ENCODE measurements at regions not wholly inside any gene's neighbourhood (a gene's known extent, or its start where the extent isn't known, plus 50 kb on each side); places are given as distances from the start of the nearest gene placed in this dataset.
A peak's percentile ranks its signal among the peaks of the same experiment; 100 is the strongest.
"Not testable (repeated sequence)": the region's sequence is repeated elsewhere in the genome, so short reads cannot be mapped to it uniquely, and the experiment has no call there.

- DNase-seq (ENCODE audit: low read depth), result no peak
These were observed 783.1 kb downstream of the GBE1 start for GRCh38 chr3:80978216-80978969.

DNA sequence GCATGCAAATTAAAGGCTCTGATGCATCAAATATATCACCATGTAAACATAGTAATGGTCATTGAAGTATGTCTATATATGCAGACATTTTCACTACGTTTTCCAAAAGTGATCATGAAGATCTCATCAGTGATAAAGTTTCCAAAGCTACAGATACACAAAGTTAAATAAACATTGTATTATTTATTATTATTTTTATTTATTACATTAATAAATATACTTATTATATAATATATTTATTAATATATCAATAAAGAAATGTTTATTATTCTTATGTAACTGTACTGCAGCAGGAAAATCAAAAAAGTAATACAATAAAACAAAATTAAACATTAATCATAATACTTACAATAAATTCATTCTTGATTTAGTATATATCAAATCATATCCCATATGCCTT, 791.2 kb downstream of the GBE1 start:
- no peak for DNase-seq (ENCODE audit: low read depth)

DNA sequence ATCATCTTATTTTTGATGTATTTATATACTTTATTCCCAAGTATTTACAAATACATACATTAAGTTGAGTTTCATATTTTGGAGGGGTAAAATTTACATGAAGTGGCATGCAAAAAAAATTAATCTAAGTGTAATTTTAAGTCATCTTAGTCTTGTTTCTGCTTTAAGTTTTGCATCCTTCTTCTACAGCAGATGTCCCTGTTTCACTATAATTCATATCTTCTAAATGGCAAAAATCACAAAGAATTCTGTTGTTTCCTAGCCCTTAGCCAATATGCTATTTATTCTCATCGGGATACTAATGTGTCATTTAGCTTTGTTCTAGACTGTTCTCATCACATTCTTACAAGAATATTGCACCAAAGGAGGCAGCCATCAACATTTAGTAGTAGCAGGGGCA, 831.9 kb downstream of the GBE1 start:
- no peak for DNase-seq (ENCODE audit: low read depth)

- no peak for DNase-seq (ENCODE audit: low read depth)
These were observed 846.6 kb downstream of the GBE1 start for GRCh38 chr3:80914854-80915253.

DNA sequence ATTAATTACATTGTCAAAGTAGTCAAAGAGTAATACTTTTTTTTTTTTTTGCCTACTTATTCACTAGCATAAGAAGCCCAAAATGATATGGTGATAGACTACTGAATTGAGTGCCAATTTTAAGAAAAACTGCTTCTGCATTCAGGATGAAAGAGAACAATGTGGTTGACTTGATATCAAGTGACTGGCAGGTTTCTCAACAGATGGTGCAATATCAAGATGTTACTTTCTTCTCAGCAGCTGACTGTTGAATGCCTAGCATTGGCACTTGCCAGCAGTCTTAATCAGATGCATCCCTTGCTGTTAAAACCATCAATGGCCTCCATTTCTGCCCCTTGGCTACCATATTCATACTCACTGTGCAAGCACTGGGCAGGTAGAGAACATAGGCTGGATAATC, 863.2 kb downstream of the GBE1 start:
- DNase-seq (ENCODE audit: low read depth), result no peak

DNA sequence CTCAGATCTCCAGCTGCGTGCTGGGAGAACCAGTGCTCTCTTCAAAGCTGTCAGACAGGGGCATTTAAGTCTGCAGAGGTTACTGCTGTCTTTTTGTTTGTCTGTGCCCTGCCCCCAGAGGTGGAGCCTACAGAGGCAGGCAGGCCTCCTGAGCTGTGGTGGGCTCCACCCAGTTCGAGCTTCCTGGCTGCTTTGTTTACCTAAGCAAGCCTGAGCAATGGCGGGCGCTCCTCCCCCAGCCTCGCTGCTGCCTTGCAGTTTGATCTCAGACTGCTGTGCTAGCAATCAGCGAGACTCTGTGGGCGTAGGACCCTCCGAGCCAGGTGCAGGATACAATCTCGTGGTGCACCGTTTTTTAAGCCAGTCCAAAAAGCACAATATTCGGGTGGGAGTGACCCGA, 864.4 kb downstream of the GBE1 start:
- not testable (repeated sequence) for DNase-seq (ENCODE audit: low read depth)

GRCh38 chr3:80890571-80890970, 870.9 kb downstream of the GBE1 start:
- DNase-seq (ENCODE audit: low read depth), result no peak

DNA sequence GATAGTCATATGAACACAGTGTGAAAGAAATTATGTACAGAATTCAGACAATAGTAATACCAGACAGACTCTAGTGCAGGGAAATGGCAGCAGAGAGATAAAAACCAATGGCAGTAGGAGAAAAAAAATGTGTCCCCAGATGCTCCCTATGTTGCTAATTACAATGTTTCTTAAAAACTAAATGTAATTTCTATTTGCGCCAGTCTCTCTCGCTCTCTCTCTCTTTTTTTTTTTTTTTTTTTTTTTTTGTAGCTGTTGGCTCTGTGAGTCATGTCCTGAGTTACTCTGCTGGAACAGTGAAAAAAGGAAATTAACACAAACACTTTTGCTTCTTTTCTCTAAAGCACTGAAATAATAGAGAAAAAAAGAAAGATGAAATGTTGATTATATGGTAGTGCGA, 871.9 kb downstream of the GBE1 start:
- DNase-seq (ENCODE audit: low read depth), result no peak

- no peak for DNase-seq (ENCODE audit: low read depth)
These were observed 890.9 kb downstream of the GBE1 start for GRCh38 chr3:80870476-80871041.

DNA sequence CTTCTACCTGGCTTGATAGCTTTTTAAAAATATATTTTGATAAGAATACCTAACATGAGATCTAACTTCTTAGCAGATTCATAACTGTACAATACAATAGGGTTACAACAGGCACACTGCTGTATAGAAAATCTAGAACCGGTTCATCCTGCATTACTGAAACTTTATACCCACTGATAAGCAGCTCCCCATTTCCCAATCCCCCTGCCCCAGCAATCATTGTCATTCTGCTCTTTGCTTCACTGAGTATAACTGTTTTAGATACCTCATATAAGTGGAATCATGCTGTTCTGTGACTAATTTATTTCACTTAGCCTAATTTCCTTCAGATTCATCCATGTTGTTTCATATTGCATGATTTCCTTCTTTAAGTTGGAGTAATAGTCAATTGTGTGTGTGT, 906.0 kb downstream of the GBE1 start:
- no peak for DNase-seq (ENCODE audit: low read depth)

DNA sequence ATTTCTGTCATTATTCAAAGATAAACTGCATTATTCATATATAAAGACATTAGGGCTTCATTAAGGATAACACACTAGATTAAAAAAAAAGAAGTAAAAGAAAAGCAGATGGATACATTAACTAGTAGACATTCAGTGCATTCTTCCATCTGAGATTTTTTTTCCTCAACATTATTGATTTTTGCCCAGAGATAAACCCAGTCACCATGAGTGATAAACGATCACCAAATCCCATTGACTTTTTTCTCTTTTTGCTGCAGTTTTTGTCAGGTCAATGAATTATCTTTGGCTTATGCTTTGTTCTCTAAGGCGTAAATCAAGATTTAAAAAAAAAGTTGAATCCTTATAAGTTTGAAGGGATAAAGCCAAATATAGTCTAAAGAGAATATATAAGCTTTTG, 925.0 kb downstream of the GBE1 start:
- DNase-seq (ENCODE audit: low read depth), result no peak

DNA sequence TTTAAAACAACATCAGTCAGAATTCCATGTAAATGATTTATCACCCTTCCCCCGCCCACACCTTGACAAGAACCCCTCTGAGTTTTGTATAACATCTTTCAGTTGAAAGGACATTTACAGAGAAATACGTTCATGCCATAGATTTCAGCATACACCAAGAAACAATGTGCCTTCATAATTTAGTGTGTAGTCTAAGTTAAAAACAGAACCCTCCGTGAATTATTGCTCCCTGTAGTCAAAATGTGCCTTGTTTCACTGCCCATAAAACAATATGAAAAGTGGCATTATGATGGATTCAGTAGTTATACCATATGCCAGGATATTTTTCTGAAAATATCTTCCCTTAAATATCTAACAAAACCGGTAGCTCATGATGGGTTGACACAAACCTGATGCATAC, 953.9 kb downstream of the GBE1 start:
- no peak for DNase-seq (ENCODE audit: low read depth)

- DNase-seq (ENCODE audit: low read depth), result no peak
These were observed 954.8 kb downstream of the GBE1 start for GRCh38 chr3:80806673-80807072.

DNA sequence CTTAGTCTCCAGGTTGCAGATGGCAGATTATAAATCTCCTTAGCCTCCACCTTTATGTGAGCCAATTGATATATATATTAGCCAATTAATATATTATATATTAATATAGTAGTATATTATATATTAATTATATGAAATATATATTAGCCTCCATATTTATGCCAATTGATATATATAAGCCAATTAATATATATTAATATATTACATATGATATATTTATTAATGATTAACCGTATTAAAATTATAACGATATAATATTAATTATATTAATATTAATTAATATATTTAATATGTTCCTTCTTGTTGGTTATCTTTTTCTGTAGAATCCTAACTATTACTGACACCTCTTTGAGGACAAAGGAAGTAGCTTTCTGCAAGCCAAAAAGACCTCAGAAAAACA, 972.5 kb downstream of the GBE1 start:
- no peak for DNase-seq (ENCODE audit: low read depth)

- DNase-seq (ENCODE audit: low read depth), result no peak
These were observed 975.6 kb downstream of the GBE1 start for GRCh38 chr3:80785875-80786274.

DNA sequence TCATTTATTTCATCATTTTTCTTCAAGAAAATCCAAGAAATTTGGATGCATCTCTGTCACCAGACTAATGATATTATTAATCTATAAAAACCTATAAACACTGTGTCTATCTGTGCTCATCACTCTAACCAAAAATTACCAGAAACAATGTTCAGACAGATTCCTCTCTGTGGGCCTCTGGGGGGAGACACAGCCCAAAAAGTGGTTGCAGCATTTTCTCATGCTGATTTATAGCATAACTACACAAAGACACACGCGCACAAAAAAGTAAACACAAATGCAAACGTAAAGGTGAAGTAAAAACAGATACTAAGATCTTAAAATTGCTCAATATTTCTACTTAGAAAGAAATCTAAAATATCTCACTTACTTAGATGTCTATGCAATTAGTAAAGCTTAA, 976.0 kb downstream of the GBE1 start:
- no peak for DNase-seq (ENCODE audit: low read depth)

- peak; percentile 4 for DNase-seq (ENCODE audit: low read depth)
These were observed 990.4 kb downstream of the GBE1 start for GRCh38 chr3:80771085-80771484.

- no peak for DNase-seq (ENCODE audit: low read depth)
These were observed 991.1 kb downstream of the GBE1 start for GRCh38 chr3:80770106-80771074.

- no peak for DNase-seq (ENCODE audit: low read depth)
These were observed 991.8 kb downstream of the GBE1 start for GRCh38 chr3:80769683-80770082.

DNA sequence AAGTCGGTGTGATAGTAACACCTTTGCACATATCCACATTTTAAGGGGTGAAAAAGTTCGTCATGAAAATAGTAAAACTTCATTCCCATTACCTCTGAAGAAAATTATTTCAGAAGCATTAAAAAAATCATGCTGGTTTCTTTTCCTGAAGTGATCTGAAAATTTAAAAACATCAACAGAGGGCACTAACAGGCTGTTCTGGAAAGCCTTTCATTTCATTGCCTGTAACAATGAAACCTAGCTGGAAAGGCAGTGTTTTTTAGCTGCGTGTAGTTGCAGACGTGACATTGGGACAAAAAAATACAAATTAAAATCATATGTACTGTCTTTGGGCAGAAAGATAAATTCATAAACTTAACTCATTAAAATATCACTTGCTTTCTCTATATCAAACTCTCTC, 993.8 kb downstream of the GBE1 start:
- DNase-seq (ENCODE audit: low read depth), result no peak

- DNase-seq (ENCODE audit: low read depth), result no peak
These were observed 987.2 kb upstream of the ROBO1 start for GRCh38 chr3:80754969-80755368.

DNA sequence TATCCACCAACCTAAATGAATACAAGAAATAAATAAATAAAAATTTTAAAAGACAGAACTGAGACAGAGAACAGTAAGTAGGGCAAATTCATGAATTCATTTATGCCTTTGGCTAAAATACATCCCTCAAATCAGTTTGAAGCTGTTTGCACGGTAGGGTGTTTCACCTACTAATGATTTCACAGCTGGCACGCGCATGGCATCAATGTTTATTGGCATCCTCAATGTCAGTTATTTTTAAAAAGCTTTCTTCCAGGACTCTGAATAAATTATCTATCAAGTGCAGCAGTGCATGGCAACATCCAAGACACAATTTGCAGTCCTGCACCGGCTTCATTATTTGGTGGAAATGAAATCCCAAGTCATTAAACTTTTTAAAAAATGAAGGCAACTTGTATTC, 985.2 kb upstream of the ROBO1 start:
- DNase-seq (ENCODE audit: low read depth), result no peak

DNA sequence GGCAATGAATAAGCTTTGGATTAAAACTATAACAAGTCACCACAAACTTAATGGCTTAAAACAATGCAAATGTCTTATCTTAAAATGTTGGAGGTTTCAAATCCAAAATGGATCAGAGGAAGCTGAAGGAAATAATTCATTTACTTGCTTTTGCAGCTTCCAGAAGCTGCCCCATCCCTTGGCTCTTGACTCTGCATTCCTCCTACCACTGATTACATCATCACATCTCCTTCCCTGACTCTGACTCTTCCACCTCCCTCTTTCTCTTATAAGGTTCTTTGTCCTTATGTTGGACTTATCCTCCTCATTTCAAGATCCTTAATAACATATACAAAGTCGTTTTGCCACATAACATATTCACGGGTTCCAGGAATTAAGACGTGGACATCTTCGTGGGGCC, 982.8 kb upstream of the ROBO1 start:
- DNase-seq (ENCODE audit: low read depth), result no peak

All from amniotic epithelial cell (primary cell).